KMS-11 (cell line): ENCODE measurements at regions not wholly inside any gene's neighbourhood (a gene's known extent, or its start where the extent isn't known, plus 50 kb on each side); places are given as distances from the start of the nearest gene placed in this dataset.

Experiments
- H2AFZ ChIP-seq: fragments of 200-600 bp; sonication (generic); 2 replicates; pipeline ENCODE4 v1.6.1; 2016; ENCODE audit warnings: antibody characterized with exemption, mixed run types, low read depth
- H3K27ac ChIP-seq: fragments of 200-600 bp; sonication (generic); 2 replicates; pipeline ENCODE4 v1.6.1; 2016; ENCODE audit warnings: mild to moderate bottlenecking, mixed run types
- H3K27me3 ChIP-seq: fragments of 200-600 bp; sonication (generic); 2 replicates; pipeline ENCODE4 v1.6.1; 2017; ENCODE audit warnings: mild to moderate bottlenecking, low read depth, mixed run types, moderate library complexity; ENCODE audit not compliant: insufficient read depth
- H3K36me3 ChIP-seq: fragments of 200-600 bp; sonication (generic); 2 replicates; pipeline ENCODE4 v1.6.1; 2017; ENCODE audit warnings: mild to moderate bottlenecking, mixed run types; ENCODE audit not compliant: insufficient read depth
- H3K4me1 ChIP-seq: fragments of 200-600 bp; sonication (generic); 2 replicates; pipeline ENCODE4 v1.6.1; 2016; ENCODE audit warnings: mild to moderate bottlenecking, low read depth, mixed run types; ENCODE audit not compliant: poor library complexity, severe bottlenecking
- H3K4me2 ChIP-seq: fragments of 200-600 bp; sonication (generic); 2 replicates; pipeline ENCODE4 v1.7.0; 2016; ENCODE audit warnings: mild to moderate bottlenecking, mixed run types
- H3K4me3 ChIP-seq: fragments of 200-600 bp; sonication (generic); IDR thresholded peaks from 2 replicates; pipeline ENCODE4 v1.6.1; 2017; ENCODE audit warnings: low read depth, low read length, mixed read lengths; ENCODE audit not compliant: insufficient read depth
- H3K79me2 ChIP-seq: fragments of 200-600 bp; sonication (generic); 2 replicates; pipeline ENCODE4 v1.6.1; 2016; ENCODE audit warnings: low read depth, mixed run types; ENCODE audit not compliant: insufficient read depth
- H3K9ac ChIP-seq: fragments of 200-600 bp; sonication (generic); 2 replicates; pipeline ENCODE4 v1.6.1; 2016; ENCODE audit warnings: mild to moderate bottlenecking, mixed run types
- H4K20me1 ChIP-seq: fragments of 200-600 bp; sonication (generic); 2 replicates; pipeline ENCODE4 v1.6.1; 2016; ENCODE audit warnings: mild to moderate bottlenecking, mixed run types; ENCODE audit not compliant: insufficient read depth
- TF ChIP-seq, protein P1 (sequence below): fragments of 200-600 bp; sonication (generic); conservative IDR thresholded peaks from 2 replicates; pipeline ENCODE4 v1.6.1; 2017; ENCODE audit warnings: low read depth, mild to moderate bottlenecking, antibody characterized with exemption, low read length, moderate library complexity, mixed read lengths

DNA sequence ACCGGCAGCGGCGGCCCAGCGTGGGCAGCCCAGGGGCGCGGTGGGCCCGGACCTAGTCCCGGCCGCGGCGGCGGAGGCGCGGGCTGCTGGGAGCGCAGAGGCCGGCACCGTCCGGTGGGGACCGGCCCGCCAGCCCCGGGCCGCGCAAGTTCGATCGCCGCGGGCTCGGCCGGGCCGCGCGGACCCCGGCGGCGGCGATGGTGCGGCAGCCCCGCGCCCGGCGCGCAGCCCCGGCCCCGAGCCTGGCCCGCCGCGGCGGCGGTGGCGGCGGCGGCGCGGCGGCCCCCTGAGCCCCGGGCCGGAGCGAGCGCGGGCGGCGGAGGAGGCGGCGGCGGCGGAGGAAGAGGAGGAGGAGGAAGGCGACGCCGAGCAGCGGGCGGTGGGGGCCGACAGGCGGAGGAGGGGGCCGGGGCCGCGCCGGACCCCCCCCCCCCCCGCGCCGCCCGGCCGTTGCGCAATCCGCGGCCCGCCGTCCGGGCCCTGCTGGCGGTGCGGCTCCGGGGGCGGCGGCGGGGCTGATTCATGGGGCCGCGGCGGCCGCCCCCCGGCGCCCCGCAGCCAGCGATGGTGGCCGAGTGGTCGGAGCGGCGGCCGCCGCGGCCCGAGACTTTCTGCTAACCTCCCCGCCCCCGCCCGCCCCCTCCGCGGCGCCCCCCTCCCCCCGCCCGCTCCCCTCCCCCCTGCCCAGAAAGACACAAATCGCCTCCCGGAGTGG is 1251.9 kb downstream of the BRD1 start:
- Histone ChIP-seq H3K4me2 (no peak overlapping the region), H3K4me1 (no peaks in the 10 kb centered on the region), H4K20me1 (no peaks in the 10 kb centered on the region), H3K4me3 (no peak overlapping the region), H3K27ac (no peak overlapping the region), H3K27me3 (no peaks in the 10 kb centered on the region), H3K36me3 (no peaks in the 10 kb centered on the region), H3K79me2 (no peaks in the 10 kb centered on the region), H3K9ac (no peak overlapping the region), H2AFZ (no peak overlapping the region)
- TF ChIP-seq, protein P1, sequence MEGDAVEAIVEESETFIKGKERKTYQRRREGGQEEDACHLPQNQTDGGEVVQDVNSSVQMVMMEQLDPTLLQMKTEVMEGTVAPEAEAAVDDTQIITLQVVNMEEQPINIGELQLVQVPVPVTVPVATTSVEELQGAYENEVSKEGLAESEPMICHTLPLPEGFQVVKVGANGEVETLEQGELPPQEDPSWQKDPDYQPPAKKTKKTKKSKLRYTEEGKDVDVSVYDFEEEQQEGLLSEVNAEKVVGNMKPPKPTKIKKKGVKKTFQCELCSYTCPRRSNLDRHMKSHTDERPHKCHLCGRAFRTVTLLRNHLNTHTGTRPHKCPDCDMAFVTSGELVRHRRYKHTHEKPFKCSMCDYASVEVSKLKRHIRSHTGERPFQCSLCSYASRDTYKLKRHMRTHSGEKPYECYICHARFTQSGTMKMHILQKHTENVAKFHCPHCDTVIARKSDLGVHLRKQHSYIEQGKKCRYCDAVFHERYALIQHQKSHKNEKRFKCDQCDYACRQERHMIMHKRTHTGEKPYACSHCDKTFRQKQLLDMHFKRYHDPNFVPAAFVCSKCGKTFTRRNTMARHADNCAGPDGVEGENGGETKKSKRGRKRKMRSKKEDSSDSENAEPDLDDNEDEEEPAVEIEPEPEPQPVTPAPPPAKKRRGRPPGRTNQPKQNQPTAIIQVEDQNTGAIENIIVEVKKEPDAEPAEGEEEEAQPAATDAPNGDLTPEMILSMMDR: no peak

DNA sequence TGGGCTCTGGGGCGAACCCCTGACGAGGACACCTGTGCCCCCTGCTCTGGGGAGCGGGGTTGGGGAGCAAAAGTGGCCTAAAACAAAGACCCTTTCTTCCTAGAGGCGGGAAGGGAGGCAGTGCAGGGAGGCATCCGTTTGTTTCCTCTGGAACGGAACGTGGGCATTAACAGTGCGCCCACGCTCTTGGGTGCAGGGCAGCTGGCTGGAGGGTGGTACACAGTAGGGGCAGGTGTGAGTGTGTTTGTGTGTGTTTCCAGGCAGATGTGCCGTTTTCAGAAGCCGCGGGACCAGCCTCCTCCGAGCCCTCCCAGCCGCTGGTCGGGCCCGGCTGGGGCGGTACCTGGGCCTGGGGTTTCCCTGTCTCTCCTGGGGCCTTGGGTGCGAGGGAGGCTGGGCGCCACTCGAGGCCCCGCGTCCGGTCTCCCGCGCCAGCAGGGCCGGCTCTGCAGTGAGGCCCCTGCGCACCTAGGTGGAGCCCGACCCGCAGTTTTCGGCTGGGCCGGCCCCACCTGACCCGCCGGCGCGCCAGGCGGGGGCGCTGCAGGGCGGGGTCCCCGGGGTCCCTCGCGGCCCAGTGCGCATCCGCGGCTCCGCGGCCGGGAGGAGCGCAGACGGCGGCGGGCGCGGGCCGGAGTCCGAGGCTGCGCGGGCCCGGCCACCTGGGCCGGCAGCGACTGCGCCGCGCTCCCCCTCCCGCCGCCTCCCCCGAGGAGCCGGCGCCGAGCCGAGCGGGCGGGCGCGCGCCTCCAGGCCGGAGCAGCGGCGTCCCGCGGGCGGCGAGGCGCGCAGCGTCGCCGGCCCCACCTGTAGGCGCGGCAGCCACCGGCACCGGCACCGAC is 1252.7 kb downstream of the BRD1 start:
- no peaks in the 10 kb centered on the region for H3K27me3 ChIP-seq
- no peak overlapping the region for H3K4me3 ChIP-seq
- no peaks in the 10 kb centered on the region for H3K4me1 ChIP-seq
- H3K4me2 ChIP-seq: no peak overlapping the region
- no peaks in the 10 kb centered on the region for H3K36me3 ChIP-seq
- no peak overlapping the region for H2AFZ ChIP-seq
- no peak overlapping the region for H3K27ac ChIP-seq
- TF ChIP-seq, protein P1: no peak
- no peaks in the 10 kb centered on the region for H4K20me1 ChIP-seq
- H3K9ac ChIP-seq: no peak overlapping the region
- H3K79me2 ChIP-seq: no peaks in the 10 kb centered on the region

GRCh38 chr22:48573766-48574165 is 1253.9 kb downstream of the BRD1 start:
- no peak overlapping the region for H2AFZ ChIP-seq
- H3K36me3 ChIP-seq: no peaks in the 10 kb centered on the region
- no peak overlapping the region for H3K9ac ChIP-seq
- no peak overlapping the region for H3K27ac ChIP-seq
- TF ChIP-seq, protein P1: no peak
- H3K79me2 ChIP-seq: no peaks in the 10 kb centered on the region
- no peaks in the 10 kb centered on the region for H3K27me3 ChIP-seq
- no peak overlapping the region for H3K4me3 ChIP-seq
- no peaks in the 10 kb centered on the region for H3K4me1 ChIP-seq
- H3K4me2 ChIP-seq: no peak overlapping the region
- H4K20me1 ChIP-seq: no peaks in the 10 kb centered on the region

- no peak overlapping the region for H3K4me3 ChIP-seq
- H4K20me1 ChIP-seq: no peaks in the 10 kb centered on the region
- H3K36me3 ChIP-seq: no peaks in the 10 kb centered on the region
- no peak overlapping the region for H3K27ac ChIP-seq
- TF ChIP-seq, protein P1: no peak
- H3K79me2 ChIP-seq: no peaks in the 10 kb centered on the region
- H3K27me3 ChIP-seq: no peaks in the 10 kb centered on the region
- no peak overlapping the region for H2AFZ ChIP-seq
- H3K4me1 ChIP-seq: no peaks in the 10 kb centered on the region
- no peak overlapping the region for H3K4me2 ChIP-seq
- H3K9ac ChIP-seq: no peak overlapping the region
Observed at GRCh38 chr22:48572951-48573350, 1254.7 kb downstream of the BRD1 start.
